C4-2B (cell line): ENCODE measurements at regions not wholly inside any gene's neighbourhood (a gene's known extent, or its start where the extent isn't known, plus 50 kb on each side); places are given as distances from the start of the nearest gene placed in this dataset.

Source experiments
- CTCF ChIP-seq: fragments of 450-650 bp; conservative IDR thresholded peaks from 2 replicates; pipeline ENCODE4 v1.5.1; 2017; ENCODE audit warnings: mild to moderate bottlenecking
- ZFX ChIP-seq: fragments of 450-650 bp; IDR thresholded peaks from 2 replicates; pipeline ENCODE4 v1.6.1; 2017

DNA sequence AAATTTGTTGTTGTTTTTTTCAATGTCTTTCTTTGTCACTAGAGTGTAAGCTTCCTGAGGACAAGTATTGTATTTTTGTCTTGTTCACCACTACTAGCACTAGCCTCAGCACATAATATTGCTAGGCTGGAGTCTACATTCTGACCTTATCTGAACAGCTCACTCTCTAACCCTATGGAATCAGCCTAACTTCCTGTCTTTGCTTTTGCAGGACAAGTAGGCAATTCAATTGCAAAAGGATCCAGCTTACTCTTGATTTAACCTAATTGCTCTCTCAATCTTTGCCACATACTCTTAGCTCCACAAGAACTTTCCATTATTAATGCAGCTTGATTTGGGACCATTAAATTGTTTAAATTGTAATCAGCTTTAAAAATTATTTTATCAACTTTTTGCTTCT, 308.5 kb downstream of the MAN2A1 start:
- TF ChIP-seq CTCF = no peak
- no peak for TF ChIP-seq ZFX
